ENCODE measurements at regions not wholly inside any gene's neighbourhood (a gene's known extent, or its start where the extent isn't known, plus 50 kb on each side); places are given as distances from the start of the nearest gene placed in this dataset.

DNA sequence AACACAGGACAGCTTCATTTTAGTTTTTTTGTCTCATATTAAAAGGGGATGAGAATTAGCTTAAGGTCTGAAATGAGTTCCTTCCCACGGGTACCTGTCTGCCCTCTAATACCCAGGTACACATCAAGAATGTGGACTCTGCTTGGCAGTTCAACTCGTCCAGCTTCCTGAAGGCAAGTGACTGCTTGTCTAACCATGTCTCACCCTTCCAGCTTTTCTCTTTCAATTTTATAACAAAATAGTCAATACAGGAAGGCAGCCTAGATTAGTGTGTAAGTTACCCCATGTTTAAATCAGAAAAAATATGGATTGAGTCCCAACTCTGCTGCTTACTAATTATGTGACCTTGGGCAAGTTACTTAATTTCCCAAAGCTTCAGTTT is 50.5 kb upstream of the C5orf46 start:
- TF ChIP-seq, protein P1, sequence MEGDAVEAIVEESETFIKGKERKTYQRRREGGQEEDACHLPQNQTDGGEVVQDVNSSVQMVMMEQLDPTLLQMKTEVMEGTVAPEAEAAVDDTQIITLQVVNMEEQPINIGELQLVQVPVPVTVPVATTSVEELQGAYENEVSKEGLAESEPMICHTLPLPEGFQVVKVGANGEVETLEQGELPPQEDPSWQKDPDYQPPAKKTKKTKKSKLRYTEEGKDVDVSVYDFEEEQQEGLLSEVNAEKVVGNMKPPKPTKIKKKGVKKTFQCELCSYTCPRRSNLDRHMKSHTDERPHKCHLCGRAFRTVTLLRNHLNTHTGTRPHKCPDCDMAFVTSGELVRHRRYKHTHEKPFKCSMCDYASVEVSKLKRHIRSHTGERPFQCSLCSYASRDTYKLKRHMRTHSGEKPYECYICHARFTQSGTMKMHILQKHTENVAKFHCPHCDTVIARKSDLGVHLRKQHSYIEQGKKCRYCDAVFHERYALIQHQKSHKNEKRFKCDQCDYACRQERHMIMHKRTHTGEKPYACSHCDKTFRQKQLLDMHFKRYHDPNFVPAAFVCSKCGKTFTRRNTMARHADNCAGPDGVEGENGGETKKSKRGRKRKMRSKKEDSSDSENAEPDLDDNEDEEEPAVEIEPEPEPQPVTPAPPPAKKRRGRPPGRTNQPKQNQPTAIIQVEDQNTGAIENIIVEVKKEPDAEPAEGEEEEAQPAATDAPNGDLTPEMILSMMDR (conservative IDR thresholded peaks at IDR 0.05 in 1 of 2, IDR thresholded peaks at IDR 0.05 in 1 of 2; ENCODE audit: extremely low read depth in 1 of 2, insufficient read depth in 1 of 2, low read depth in 1 of 2, low read length in 2 of 2) = no peak
- TF ChIP-seq EZH2 (IDR thresholded peaks at IDR 0.05; ENCODE audit: borderline replicate concordance, low read length) = no peak
